Ishikawa (cell line): ENCODE measurements at regions not wholly inside any gene's neighbourhood (a gene's known extent, or its start where the extent isn't known, plus 50 kb on each side); places are given as distances from the start of the nearest gene placed in this dataset.

Experiments
- CREB1 ChIP-seq: IDR thresholded peaks from 2 replicates; pipeline ENCODE4 v1.6.1; 2012; ENCODE audit warnings: low read depth
- EGR1 ChIP-seq: IDR thresholded peaks from 2 replicates; pipeline ENCODE4 v1.6.1; 2012
- EP300 ChIP-seq: IDR thresholded peaks from 2 replicates; pipeline ENCODE4 v1.6.1; 2012; ENCODE audit warnings: borderline replicate concordance
- MAX ChIP-seq: IDR thresholded peaks from 2 replicates; pipeline ENCODE4 v1.6.1; 2012
- RAD21 ChIP-seq: IDR thresholded peaks from 2 replicates; pipeline ENCODE4 v1.6.1; 2012; ENCODE audit warnings: low read depth
- TAF1 ChIP-seq: IDR thresholded peaks from 2 replicates; pipeline ENCODE4 v1.6.1; 2012; ENCODE audit warnings: low read depth, mild to moderate bottlenecking
- TCF12 ChIP-seq: IDR thresholded peaks from 2 replicates; pipeline ENCODE4 v1.6.1; 2012; ENCODE audit warnings: low read depth
- TEAD4 ChIP-seq: IDR thresholded peaks from 2 replicates; pipeline ENCODE4 v1.6.1; 2012
- YY1 ChIP-seq: IDR thresholded peaks from 2 replicates; pipeline ENCODE4 v1.6.1; 2012; ENCODE audit warnings: low read depth
- ZBTB7A ChIP-seq: IDR thresholded peaks from 2 replicates; pipeline ENCODE4 v1.6.1; 2012; ENCODE audit warnings: low read depth

DNA sequence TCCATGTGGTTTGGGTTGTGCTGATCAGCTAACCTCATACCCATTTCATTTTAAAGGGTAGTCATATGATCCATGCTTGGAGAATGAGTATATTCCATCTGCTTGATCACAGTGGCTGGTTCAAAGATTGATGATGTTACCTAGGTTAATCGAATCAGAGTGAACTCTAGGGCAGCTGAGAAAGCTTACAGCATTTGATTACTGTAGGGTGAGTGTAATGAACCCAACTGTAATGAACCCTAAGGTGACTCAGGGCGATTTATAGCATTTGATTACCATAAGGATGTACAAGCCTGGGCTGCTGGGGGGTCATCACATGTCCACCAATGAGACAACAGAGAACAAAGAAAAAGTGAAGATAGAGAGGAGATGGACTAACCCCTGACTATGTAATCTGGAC is 523.1 kb downstream of the ADRA2A start:
- TF ChIP-seq RAD21 (no peak), CREB1 (no peak), EP300 (no peak), MAX (no peak), ZBTB7A (no peak), TCF12 (no peak), TEAD4 (no peak), YY1 (no peak), TAF1 (no peak), EGR1 (no peak)
